PC-3 (cell line): ENCODE measurements at regions not wholly inside any gene's neighbourhood (a gene's known extent, or its start where the extent isn't known, plus 50 kb on each side); places are given as distances from the start of the nearest gene placed in this dataset.

ENCODE experiments used
- EZH2 ChIP-seq: fragments of 300-600 bp; sonication (generic); IDR thresholded peaks from one replicate; pipeline ENCODE4 v1.6.1; 2017; ENCODE audit warnings: antibody characterized with exemption, mild to moderate bottlenecking, low read length; ENCODE audit not compliant: unreplicated experiment
- TF ChIP-seq, protein P1 (sequence below): fragments of 300-600 bp; sonication (generic); conservative IDR thresholded peaks from 2 replicates; pipeline ENCODE4 v1.5.1; 2017; ENCODE audit warnings: antibody characterized with exemption, low read depth, mild to moderate bottlenecking, low read length

DNA sequence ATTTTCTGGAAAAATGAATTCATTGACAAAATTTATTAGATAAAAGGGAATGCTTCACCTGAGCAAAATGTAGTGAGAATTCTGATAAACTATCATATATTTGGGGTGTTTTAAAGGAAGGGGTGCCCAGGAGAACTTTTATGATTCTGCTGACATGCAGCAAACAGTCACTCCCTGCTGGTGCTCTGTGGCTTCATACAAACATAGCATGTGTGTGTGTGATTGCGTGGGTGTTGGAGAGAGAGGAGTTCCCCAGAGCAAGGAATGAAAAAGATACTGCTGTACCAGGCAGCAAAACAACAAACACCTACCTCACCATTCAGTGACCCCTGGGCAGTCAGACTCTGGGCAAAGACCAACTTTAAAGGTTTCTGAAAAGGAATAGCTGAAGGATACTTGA is 546.7 kb downstream of the RFC3 start:
- TF ChIP-seq, protein P1, sequence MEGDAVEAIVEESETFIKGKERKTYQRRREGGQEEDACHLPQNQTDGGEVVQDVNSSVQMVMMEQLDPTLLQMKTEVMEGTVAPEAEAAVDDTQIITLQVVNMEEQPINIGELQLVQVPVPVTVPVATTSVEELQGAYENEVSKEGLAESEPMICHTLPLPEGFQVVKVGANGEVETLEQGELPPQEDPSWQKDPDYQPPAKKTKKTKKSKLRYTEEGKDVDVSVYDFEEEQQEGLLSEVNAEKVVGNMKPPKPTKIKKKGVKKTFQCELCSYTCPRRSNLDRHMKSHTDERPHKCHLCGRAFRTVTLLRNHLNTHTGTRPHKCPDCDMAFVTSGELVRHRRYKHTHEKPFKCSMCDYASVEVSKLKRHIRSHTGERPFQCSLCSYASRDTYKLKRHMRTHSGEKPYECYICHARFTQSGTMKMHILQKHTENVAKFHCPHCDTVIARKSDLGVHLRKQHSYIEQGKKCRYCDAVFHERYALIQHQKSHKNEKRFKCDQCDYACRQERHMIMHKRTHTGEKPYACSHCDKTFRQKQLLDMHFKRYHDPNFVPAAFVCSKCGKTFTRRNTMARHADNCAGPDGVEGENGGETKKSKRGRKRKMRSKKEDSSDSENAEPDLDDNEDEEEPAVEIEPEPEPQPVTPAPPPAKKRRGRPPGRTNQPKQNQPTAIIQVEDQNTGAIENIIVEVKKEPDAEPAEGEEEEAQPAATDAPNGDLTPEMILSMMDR = no peak
- TF ChIP-seq EZH2 = no peak
